Right atrium auricular region (tissue), 2 donors: ENCODE measurements at regions not wholly inside any gene's neighbourhood (a gene's known extent, or its start where the extent isn't known, plus 50 kb on each side); places are given as distances from the start of the nearest gene placed in this dataset.

Source experiments
- DNase-seq: peaks from one replicate; pipeline ENCODE4 v3.0.0-alpha.2; 2019; ENCODE audit warnings: low spot score
- H3K27ac ChIP-seq, 2 donors: fragments of 200-600 bp; sonication (generic); 1 replicate in 1 of 2; 2 replicates in 1 of 2; pipeline ENCODE4 v1.5.1; 2016 to 2019
- H3K27me3 ChIP-seq, 2 donors: fragments of 200-600 bp; sonication (generic); one replicate each; pipeline versions ENCODE4 v1.5.1 to v1.6.0; 2017 to 2019
- H3K36me3 ChIP-seq: fragments of 200-600 bp; sonication (generic); one replicate; pipeline ENCODE4 v1.5.1; 2016
- H3K4me1 ChIP-seq, 2 donors: fragments of 200-600 bp; sonication (generic); one replicate each; pipeline versions ENCODE4 v1.5.1 to v1.6.0; 2017 to 2019
- H3K4me3 ChIP-seq, 2 donors: fragments of 200-600 bp; sonication (generic); 1 replicate in 1 of 2; 2 replicates in 1 of 2; pipeline ENCODE4 v1.5.1; 2017 to 2019; ENCODE audit warnings: mild to moderate bottlenecking in 1 of 2, moderate library complexity in 1 of 2
- H3K9me3 ChIP-seq, 2 donors: fragments of 200-600 bp; sonication (generic); one replicate each; pipeline ENCODE4 v1.5.1; 2019
- TF ChIP-seq, protein P1 (sequence below), 2 donors: fragments of 200-600 bp; sonication (generic); IDR thresholded peaks; one replicate each; pipeline ENCODE4 v1.5.1; 2019; ENCODE audit warnings: antibody characterized with exemption in 2 of 2

DNA sequence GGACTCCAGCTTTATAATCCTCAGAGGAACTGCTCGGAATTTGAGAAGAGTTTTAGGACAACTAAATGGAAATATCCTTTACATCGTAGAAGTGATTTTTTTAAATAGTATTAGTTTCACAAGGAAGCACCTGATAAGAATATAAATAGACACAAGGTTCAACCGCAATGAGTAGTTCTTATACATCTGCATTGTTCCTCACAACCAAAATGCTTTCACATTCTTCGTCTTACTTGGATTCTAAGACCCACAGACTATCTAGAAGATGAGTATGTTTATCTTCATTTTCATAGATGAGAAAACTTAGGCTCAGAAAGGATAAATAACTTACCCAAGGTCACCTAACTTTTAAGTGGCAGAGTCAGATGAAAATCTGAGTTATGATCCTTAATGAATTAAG, 469.0 kb downstream of the GALC start:
- no peak overlapping the region for H3K4me3 ChIP-seq

DNA sequence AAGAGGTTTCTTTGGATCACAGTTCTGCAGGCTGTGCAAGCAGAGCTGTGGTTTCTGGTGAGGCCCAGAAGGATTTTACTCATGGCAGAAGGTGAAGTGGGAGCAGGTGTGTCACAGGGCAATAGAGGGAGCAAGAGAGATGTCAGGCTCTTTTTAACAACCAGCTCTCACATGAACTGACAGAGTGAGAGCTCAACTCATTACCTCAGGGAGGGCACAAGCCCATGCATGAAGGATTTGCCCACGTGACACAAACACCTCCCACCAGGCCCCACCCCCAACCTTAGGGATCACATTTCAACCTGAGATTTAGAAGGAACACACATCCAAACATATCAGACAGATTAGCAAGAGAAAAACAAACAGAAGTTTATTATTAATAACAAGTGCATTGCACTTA, 470.4 kb downstream of the GALC start:
- Histone ChIP-seq H3K27me3 (no peaks in the 10 kb centered on the region), H3K27ac (no peak overlapping the region), H3K4me1 (no peaks in the 10 kb centered on the region), H3K4me3 (no peak overlapping the region), H3K36me3 (no peaks in the 10 kb centered on the region), H3K9me3 (peaks cover 0 to 6% of the 10 kb centered on the region in 2 donors)
- TF ChIP-seq, protein P1, sequence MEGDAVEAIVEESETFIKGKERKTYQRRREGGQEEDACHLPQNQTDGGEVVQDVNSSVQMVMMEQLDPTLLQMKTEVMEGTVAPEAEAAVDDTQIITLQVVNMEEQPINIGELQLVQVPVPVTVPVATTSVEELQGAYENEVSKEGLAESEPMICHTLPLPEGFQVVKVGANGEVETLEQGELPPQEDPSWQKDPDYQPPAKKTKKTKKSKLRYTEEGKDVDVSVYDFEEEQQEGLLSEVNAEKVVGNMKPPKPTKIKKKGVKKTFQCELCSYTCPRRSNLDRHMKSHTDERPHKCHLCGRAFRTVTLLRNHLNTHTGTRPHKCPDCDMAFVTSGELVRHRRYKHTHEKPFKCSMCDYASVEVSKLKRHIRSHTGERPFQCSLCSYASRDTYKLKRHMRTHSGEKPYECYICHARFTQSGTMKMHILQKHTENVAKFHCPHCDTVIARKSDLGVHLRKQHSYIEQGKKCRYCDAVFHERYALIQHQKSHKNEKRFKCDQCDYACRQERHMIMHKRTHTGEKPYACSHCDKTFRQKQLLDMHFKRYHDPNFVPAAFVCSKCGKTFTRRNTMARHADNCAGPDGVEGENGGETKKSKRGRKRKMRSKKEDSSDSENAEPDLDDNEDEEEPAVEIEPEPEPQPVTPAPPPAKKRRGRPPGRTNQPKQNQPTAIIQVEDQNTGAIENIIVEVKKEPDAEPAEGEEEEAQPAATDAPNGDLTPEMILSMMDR (IDR thresholded peaks at IDR 0.05), result no peak
- DNase-seq, result no peak

More for the DNA sequence above, 469.0 kb downstream of the GALC start:
- DNase-seq, result no peak
- TF ChIP-seq, protein P1 (IDR thresholded peaks at IDR 0.05), result no peak
- Histone ChIP-seq H3K36me3 (no peaks in the 10 kb centered on the region), H3K4me1 (no peaks in the 10 kb centered on the region), H3K9me3 (no peaks in the 10 kb centered on the region), H3K27me3 (no peaks in the 10 kb centered on the region), H3K27ac (no peak overlapping the region)

DNA sequence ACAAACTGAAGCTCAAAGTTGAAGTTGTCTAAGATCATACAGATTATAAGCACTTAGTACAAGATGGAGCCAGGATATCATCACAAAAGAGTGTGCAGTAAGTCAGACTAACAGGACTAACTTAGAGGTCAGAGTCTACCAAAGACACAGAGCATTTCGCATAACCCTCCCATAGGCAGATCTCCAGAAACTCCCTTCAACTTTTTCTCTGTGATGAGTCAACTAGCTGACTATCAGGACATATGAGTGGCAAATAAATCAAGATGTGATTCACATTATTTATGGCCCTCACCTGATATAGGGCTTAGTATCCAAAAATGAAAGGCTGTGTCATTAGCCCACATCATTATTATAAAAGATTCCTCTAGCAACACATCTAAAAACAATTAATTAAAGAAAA, 484.6 kb downstream of the GALC start:
- Histone ChIP-seq H3K4me3 (no peak overlapping the region), H3K9me3 (no peaks in the 10 kb centered on the region), H3K36me3 (no peaks in the 10 kb centered on the region), H3K27me3 (no peaks in the 10 kb centered on the region), H3K4me1 (no peaks in the 10 kb centered on the region), H3K27ac (no peak overlapping the region)
- TF ChIP-seq, protein P1 (IDR thresholded peaks at IDR 0.05), result no peak
- no peak for DNase-seq

DNA sequence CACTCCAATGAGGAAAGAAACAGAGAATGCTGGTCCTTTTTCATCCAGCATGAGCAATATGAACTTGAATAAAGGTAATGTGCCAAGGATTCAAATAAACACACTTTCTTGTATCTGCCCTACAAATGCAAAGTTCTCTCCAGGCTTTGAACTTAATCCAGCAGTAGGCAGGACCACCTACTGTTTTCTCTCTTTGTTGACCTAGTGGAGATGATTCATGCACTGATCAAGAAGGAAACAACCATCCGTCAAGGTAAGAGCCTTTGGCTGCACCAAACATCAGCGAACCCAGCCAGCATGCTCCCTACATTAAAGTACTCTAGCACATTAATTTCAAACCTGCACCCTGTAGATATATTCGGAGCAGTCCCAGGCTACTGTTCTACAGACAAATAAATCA, 489.3 kb downstream of the GALC start:
- Histone ChIP-seq H3K27me3 (no peaks in the 10 kb centered on the region), H3K27ac (no peak overlapping the region), H3K36me3 (no peaks in the 10 kb centered on the region), H3K4me3 (no peak overlapping the region), H3K9me3 (no peaks in the 10 kb centered on the region), H3K4me1 (no peaks in the 10 kb centered on the region)
- TF ChIP-seq, protein P1 (IDR thresholded peaks at IDR 0.05), result no peak
- no peak for DNase-seq

DNA sequence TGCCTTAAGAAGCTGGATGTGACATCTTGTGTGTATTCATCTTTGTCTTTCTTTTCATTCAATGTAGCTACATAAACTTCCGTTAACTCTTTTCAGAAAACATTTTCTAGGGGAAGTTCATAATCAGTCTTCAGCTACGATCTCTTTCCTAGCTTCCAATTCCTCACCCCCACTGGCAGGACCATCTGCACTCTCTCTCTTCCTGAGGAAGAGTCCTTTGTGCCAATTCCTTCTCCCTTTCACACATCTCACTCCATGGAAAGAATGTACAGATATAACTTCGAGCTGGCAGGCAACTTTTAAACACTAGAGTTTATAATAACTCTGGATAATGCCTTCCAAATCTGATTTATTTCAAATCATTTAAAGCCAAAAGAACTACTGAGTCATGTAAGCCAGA, 495.7 kb downstream of the GALC start:
- no peak overlapping the region for H3K4me3 ChIP-seq
- H3K4me1 ChIP-seq, result no peaks in the 10 kb centered on the region

DNA sequence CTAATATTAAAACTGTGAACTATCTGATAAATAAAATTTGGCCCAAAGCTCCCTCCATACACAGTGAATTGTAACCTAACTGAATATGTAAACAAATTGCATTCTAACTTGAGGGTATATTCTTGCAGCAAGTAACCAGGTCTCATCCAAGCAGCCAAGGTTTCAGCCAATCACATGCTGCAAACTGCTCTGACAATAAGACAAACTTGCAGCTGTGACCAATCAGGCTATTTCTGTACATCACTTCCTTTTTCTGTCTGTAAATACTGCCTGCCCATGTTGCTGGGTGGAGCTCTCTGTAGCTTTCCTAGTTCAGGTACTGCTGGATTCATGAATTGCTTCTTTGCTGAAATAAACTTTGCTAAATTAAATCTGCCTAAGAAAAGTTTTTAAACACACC, 499.0 kb downstream of the GALC start:
- Histone ChIP-seq H3K4me1 (no peaks in the 10 kb centered on the region), H3K9me3 (no peaks in the 10 kb centered on the region), H3K36me3 (no peaks in the 10 kb centered on the region), H3K4me3 (no peak overlapping the region), H3K27me3 (no peaks in the 10 kb centered on the region), H3K27ac (no peak overlapping the region)
- no peak for DNase-seq
- TF ChIP-seq, protein P1 (IDR thresholded peaks at IDR 0.05), result no peak

More for the DNA sequence above, 495.7 kb downstream of the GALC start:
- Histone ChIP-seq H3K27ac (no peak overlapping the region), H3K9me3 (no peaks in the 10 kb centered on the region), H3K27me3 (no peaks in the 10 kb centered on the region), H3K36me3 (no peaks in the 10 kb centered on the region)
- DNase-seq, result no peak
- TF ChIP-seq, protein P1 (IDR thresholded peaks at IDR 0.05), result no peak
